PC-9 (cell line): ENCODE measurements at regions not wholly inside any gene's neighbourhood (a gene's known extent, or its start where the extent isn't known, plus 50 kb on each side); places are given as distances from the start of the nearest gene placed in this dataset.

Experiments used
- BruUV-seq: library from RNA; stranded (reverse); fragments of 400-500 nt; replicated peaks from 2 replicates; lab custom pipeline; 2021; lab: Mats Ljungman, UMichigan
- CTCF ChIA-PET: fragments of 300-600 bp; sonication (Branson Sonifier 250); formaldehyde crosslinking; loops from one replicate; lab custom pipeline; 2022; ENCODE audit warnings: antibody characterized with exemption; lab: Charles Lee
- POLR2A ChIA-PET: fragments of 300-600 bp; sonication (Branson Sonifier 250); formaldehyde crosslinking; loops from one replicate; lab custom pipeline; 2022; ENCODE audit warnings: antibody characterized with exemption; ENCODE audit not compliant: unreplicated experiment; lab: Charles Lee
- DNase-seq, 2 experiments: peaks; one replicate each; pipeline versions ENCODE4 v3.0.0 to v3.0.0-alpha.2; 2015 to 2022; ENCODE audit warnings: mixed read lengths in 1 of 2
- H2AFZ ChIP-seq: fragments of 200-600 bp; sonication (generic); 2 replicates; pipeline ENCODE4 v1.8.1; 2017; ENCODE audit warnings: antibody characterized with exemption
- H3F3A ChIP-seq: fragments of 200-600 bp; sonication (generic); 2 replicates; pipeline ENCODE4 v1.8.1; 2017; ENCODE audit warnings: antibody characterized with exemption, mild to moderate bottlenecking, low read depth; ENCODE audit not compliant: insufficient read depth
- H3K27ac ChIP-seq: fragments of 200-600 bp; sonication (generic); 2 replicates; pipeline ENCODE4 v1.6.1; 2016; ENCODE audit warnings: mixed run types
- H3K27me3 ChIP-seq: fragments of 200-600 bp; sonication (generic); 2 replicates; pipeline ENCODE4 v1.6.1; 2016; ENCODE audit warnings: low read depth, mixed run types; ENCODE audit not compliant: insufficient read depth
- H3K36me3 ChIP-seq: fragments of 200-600 bp; sonication (generic); 2 replicates; pipeline ENCODE4 v1.6.1; 2016; ENCODE audit warnings: low read depth, mixed run types
- H3K4me1 ChIP-seq: fragments of 200-600 bp; sonication (generic); replicated peaks from 2 replicates; pipeline ENCODE4 v1.6.1; 2016; ENCODE audit warnings: mixed run types; ENCODE audit not compliant: insufficient read depth
- H3K4me2 ChIP-seq: fragments of 200-600 bp; sonication (generic); 2 replicates; pipeline ENCODE4 v1.6.1; 2017; ENCODE audit warnings: mixed run types
- H3K4me3 ChIP-seq: fragments of 200-600 bp; sonication (generic); 2 replicates; pipeline ENCODE4 v1.6.1; 2016; ENCODE audit warnings: mixed run types
- H3K79me2 ChIP-seq: fragments of 200-600 bp; sonication (generic); 2 replicates; pipeline ENCODE4 v1.6.1; 2017; ENCODE audit warnings: low read depth, mixed run types
- H3K9me2 ChIP-seq: fragments of 200-600 bp; sonication (generic); 2 replicates; pipeline ENCODE4 v1.8.1; 2017; ENCODE audit warnings: mild to moderate bottlenecking; ENCODE audit not compliant: insufficient read depth
- H3K9me3 ChIP-seq: fragments of 200-600 bp; sonication (generic); 2 replicates; pipeline ENCODE4 v1.8.1; 2016; ENCODE audit warnings: low read depth; ENCODE audit not compliant: insufficient read depth
- H4K20me1 ChIP-seq: fragments of 200-600 bp; sonication (generic); 2 replicates; pipeline ENCODE4 v1.8.1; 2017; ENCODE audit not compliant: insufficient read depth
- CTCF ChIP-seq: fragments of 200-600 bp; sonication (generic); conservative IDR thresholded peaks from 2 replicates; pipeline ENCODE4 v1.6.1; 2017; ENCODE audit warnings: mixed run types, antibody characterized with exemption, mild to moderate bottlenecking, moderate library complexity
- EZH2 ChIP-seq: fragments of 200-600 bp; sonication (generic); IDR thresholded peaks from 2 replicates; pipeline ENCODE4 v1.8.0; 2017; ENCODE audit warnings: antibody characterized with exemption, low read depth
- intact Hi-C: fragments of 100-400 bp; cut with micrococcal nuclease; formaldehyde crosslinking; loops from one replicate; pipeline ENCODE4 v1.10.0; 2022; ENCODE audit not compliant: unreplicated experiment

GRCh38 chr12:90106568-90106967 is 397.9 kb upstream of the ATP2B1 start:
- CTCF ChIA-PET = no interaction called here
- H3K27me3 ChIP-seq = no peaks in the 10 kb centered on the region
- H2AFZ ChIP-seq = no peak overlapping the region
- H3K9me3 ChIP-seq = no peaks in the 10 kb centered on the region
- H3K4me2 ChIP-seq = no peak overlapping the region
- POLR2A ChIA-PET = no interaction called here
- TF ChIP-seq EZH2 = no peak
- no peak for TF ChIP-seq CTCF
- BruUV-seq = no TSS peak
- no peak for DNase-seq
- intact Hi-C loops = no loop called here
- no peaks in the 10 kb centered on the region for H3K9me2 ChIP-seq
- H3F3A ChIP-seq = no peaks in the 10 kb centered on the region
- H3K36me3 ChIP-seq = no peaks in the 10 kb centered on the region
- H3K4me3 ChIP-seq = no peak overlapping the region
- no peaks in the 10 kb centered on the region for H3K79me2 ChIP-seq
- H3K27ac ChIP-seq = no peak overlapping the region
- H3K4me1 ChIP-seq = no peaks in the 10 kb centered on the region
- no peaks in the 10 kb centered on the region for H4K20me1 ChIP-seq

- CTCF ChIA-PET = interaction anchor here (0.6 kb wide), 1 partner anchor 53 kb away, joined by 5 read pairs; no protein-coding TSS in a partner anchor
- Histone ChIP-seq H3K9me2 (no peaks in the 10 kb centered on the region), H3K27me3 (no peaks in the 10 kb centered on the region), H3F3A (peaks cover 4% of the 10 kb centered on the region; the same call in 1 of the 2 replicates), H3K9me3 (peaks cover 11% of the 10 kb centered on the region), H3K36me3 (no peaks in the 10 kb centered on the region), H4K20me1 (no peaks in the 10 kb centered on the region), H3K79me2 (no peaks in the 10 kb centered on the region), H2AFZ (no peak overlapping the region), H3K4me2 (no peak overlapping the region), H3K27ac (no peak overlapping the region), H3K4me3 (no peak overlapping the region), H3K4me1 (peaks cover 15% of the 10 kb centered on the region)
- POLR2A ChIA-PET = no interaction called here
- DNase-seq = peak; percentile 7 to 40
- intact Hi-C loops = loop anchor here (5.0 kb wide), 2 partner anchors 396 to 561 kb away; partner anchors contain the start of gene ATP2B1
- TF ChIP-seq EZH2 (no peak), CTCF (peak; percentile 61)
- BruUV-seq = no TSS peak
Measured at GRCh38 chr12:90102957-90103652, 394.5 kb upstream of the ATP2B1 start.

GRCh38 chr12:90100579-90100978 is 391.9 kb upstream of the ATP2B1 start:
- H3K36me3 ChIP-seq = no peaks in the 10 kb centered on the region
- intact Hi-C loops = loop anchor here (5.0 kb wide), 2 partner anchors 393 to 558 kb away; partner anchors contain the start of gene ATP2B1
- H3F3A ChIP-seq = peaks cover 4% of the 10 kb centered on the region; the same call in 1 of the 2 replicates
- no peak overlapping the region for H3K4me3 ChIP-seq
- DNase-seq = no peak
- ChIA-PET CTCF (no interaction called here), POLR2A (no interaction called here)
- no peak overlapping the region for H2AFZ ChIP-seq
- H3K9me2 ChIP-seq = no peaks in the 10 kb centered on the region
- H3K9me3 ChIP-seq = peaks cover 14% of the 10 kb centered on the region
- H3K4me1 ChIP-seq = peaks cover 15% of the 10 kb centered on the region
- no peak overlapping the region for H3K4me2 ChIP-seq
- no peak overlapping the region for H3K27ac ChIP-seq
- no peaks in the 10 kb centered on the region for H3K27me3 ChIP-seq
- TF ChIP-seq CTCF (no peak), EZH2 (no peak)
- H4K20me1 ChIP-seq = no peaks in the 10 kb centered on the region
- BruUV-seq = no TSS peak
- H3K79me2 ChIP-seq = no peaks in the 10 kb centered on the region
